ENCODE measurements at regions not wholly inside any gene's neighbourhood (a gene's known extent, or its start where the extent isn't known, plus 50 kb on each side); places are given as distances from the start of the nearest gene placed in this dataset.

DNA sequence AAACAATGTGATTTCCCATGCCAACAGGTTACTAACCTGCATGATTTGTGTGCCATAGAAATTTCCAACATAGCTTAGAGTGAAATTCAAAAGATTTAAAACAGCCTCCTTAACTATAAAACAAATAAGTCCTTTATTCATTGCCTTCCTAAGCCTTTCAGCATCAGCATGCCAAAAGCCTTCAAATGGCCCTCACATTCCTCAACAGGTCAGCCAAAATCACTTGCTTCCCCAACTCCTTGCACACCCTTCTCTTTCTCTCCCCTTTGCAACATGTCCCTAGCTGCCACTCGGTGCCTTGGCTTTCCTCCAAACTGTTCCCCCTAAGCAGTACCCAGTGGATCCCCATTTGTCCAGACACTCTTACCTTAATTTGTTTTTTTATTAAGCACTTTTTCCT lies 74.9 kb upstream of the PCDH19 start:
- TF ChIP-seq POLR2A (IDR thresholded peaks at IDR 0.05): no peak
- TF ChIP-seq, protein P1, sequence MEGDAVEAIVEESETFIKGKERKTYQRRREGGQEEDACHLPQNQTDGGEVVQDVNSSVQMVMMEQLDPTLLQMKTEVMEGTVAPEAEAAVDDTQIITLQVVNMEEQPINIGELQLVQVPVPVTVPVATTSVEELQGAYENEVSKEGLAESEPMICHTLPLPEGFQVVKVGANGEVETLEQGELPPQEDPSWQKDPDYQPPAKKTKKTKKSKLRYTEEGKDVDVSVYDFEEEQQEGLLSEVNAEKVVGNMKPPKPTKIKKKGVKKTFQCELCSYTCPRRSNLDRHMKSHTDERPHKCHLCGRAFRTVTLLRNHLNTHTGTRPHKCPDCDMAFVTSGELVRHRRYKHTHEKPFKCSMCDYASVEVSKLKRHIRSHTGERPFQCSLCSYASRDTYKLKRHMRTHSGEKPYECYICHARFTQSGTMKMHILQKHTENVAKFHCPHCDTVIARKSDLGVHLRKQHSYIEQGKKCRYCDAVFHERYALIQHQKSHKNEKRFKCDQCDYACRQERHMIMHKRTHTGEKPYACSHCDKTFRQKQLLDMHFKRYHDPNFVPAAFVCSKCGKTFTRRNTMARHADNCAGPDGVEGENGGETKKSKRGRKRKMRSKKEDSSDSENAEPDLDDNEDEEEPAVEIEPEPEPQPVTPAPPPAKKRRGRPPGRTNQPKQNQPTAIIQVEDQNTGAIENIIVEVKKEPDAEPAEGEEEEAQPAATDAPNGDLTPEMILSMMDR (IDR thresholded peaks at IDR 0.05): no peak
